ENCODE measurements at regions not wholly inside any gene's neighbourhood (a gene's known extent, or its start where the extent isn't known, plus 50 kb on each side); places are given as distances from the start of the nearest gene placed in this dataset.
"Not testable (repeated sequence)": the region's sequence is repeated elsewhere in the genome, so short reads cannot be mapped to it uniquely, and the experiment has no call there.

DNA sequence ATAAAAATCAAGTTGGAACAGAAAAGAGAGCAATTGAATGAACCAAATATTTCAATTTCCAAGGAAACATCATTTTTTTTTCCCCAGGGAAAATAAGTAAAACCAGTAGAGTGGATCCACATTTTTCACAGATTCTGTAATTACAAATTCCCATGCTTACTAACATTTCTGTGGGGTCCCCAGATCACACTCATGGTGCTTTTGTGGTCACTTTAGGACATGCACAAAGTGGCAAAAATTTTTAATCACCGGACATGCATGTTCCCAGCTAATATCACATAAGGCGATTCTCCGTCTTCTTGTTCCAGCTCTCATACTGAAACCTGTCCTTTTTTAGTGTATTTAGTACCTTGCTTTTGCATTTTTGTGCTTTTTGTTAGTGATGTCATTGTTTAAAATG, 748.2 kb upstream of the SLITRK1 start:
- DNase-seq, result no peak

DNA sequence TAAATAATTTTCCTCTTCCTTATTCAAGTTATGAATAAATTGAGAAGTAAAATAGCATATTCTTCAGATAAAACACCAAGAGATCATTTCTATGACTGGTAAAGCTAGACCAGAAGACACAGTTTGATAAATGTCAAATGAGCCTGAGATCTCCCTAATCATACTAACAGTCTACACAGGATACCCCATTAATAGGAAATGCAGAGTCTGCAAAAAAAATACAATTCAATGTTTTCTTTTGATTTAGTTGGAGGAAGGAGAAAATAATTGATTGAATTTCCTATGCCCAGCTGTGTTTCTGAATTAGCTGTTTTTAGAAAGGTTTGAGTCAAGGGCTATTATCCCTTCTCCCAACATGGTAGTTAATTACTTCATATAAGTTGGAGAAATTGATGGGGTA, 734.6 kb upstream of the SLITRK1 start:
- DNase-seq, result no peak

DNA sequence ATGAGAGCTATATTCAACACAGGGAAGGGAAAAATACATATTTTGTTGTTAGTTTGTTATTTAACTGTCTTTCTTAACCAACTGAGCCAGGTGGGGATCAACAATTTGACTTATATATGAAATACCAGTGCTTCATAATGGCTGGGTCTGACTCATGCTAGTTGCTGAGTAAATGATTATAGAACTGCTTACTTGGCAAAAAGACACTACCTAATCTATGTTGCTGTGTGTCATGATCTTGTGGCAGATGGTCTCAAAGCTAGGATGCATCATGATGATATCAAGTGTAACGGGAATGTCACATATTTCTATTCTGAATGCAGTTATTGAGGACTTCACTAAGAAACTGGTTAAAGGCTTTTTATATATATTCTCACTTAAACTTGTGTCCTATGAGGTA, 727.4 kb upstream of the SLITRK1 start:
- no peak for DNase-seq

DNA sequence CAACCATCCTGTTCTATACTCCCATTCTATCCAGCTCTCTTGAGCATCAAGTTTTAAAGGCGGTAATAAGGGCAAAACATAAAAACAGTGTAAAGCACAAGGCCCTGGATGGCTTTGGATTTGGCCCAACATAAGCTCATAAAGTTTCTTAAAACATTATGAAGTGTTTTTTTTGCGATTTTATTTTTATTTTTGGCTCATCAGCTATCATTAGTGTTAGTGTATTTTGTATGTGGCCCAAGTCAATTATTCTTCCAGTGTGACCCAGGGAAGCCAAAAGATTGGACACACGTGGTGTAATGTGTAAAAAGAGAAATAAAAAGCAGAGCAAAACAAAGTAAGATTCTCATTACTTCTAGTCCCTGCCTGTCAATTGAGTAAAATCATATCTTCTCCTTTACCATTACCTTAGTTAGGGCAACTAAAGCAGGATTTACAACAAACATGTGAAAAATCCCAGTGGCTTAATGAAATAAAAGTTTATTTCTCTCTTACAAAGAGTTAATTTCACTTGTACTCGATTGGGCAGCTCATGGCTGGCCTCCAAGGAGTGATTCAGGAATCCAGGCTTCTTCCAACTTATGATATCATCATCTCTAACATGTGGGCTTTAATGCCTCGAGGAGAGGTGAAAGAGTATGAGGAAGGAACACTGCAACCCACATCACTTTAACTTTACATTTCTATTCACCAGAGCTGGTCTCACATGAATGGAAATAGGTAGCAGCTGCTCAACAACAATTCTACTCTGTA, 725.2 kb upstream of the SLITRK1 start:
- no peak for DNase-seq

DNA sequence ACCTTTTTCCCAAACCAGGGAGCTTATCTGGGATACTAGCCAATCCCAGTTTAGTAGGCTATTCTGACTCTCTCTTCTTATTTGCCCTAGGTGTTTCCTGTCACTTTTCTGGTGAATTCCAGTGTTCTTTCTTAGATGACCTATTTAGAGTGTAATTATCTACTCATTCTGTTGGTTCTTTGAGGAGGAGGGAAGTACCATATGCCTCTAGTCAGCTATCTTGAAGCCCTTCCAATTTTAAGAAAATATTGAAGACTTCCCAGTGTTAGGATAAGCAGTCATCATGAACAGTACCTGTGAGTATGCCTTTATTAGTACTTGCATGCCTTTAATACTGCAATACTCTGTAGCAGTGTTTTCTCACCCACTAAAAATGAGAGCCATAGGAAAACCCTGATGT, 724.3 kb upstream of the SLITRK1 start:
- DNase-seq, result no peak

DNA sequence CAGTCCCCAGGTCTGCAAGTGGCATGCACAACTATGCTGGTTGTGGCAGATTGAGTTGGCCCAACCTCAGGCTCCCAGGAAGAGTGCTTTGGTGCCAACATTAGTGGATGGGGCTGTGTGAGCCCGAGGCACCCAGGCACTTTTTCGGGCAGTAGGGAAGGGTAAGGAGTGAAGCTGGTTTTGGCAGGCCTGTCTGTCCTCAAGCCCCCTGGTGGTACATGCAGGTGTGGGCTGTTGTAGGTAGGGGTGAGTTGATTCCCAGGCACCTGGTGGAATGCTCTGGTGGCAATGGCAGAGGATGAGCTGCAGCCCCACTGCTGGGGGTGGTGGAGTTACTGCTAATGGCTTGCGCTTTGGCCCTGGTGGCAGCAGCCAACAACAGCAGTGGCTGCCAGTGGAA, 723.7 kb upstream of the SLITRK1 start:
- no peak for DNase-seq

DNA sequence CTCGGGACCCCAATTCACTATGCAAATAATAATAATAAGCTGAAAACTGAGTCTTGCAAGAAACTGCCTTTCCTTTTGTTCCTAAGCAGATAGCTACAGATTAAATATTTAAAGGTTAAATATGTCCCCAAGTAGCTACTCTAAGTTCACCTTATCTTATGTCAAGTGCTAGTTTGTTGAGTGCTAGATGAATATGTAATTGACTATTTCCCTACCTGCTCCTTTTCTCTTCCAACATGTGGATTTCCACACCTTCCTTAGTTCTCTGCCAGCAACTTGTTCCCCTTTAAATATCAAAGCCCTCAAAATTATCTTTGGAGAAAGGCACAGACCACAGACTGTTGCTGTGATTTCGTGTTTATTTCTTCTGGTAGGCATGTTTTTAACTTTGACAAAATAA, 709.2 kb upstream of the SLITRK1 start:
- DNase-seq, result no peak

DNA sequence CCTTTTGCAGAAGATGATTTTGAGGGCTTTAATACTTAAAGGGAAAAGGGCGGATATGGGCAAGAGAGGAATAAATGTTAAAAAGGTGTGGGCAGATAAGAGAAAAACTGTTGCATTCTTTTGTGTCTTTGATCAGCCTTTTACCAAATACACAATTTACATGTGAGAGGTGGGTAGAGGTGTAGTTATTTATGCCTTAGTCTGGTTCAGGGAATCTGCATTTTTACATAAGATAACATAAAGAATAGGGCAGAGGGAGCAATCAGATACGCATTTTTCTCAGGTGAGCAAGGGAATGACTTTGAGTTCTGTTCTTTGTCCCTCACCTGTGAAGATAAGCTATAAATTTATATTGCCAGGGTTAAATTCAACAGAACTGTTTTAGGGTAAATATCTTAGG, 708.4 kb upstream of the SLITRK1 start:
- DNase-seq, result no peak

DNA sequence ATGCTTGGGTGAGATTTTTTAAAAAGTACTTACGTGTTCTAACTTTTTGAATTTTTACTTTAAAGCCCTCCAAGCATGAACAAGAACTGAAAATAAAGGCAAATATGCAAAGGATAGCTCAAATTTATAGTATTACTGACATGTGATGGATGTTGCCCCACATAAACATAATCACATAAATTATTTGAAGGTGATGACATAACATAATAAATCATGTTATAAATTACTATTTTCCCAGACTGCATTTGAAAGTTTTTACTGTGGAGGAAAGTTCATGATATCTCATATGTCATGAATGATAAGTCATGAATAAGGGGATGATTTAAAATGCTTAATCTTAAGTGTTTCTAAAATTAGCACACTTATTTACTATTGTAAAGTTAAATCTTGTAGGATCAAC, 705.7 kb upstream of the SLITRK1 start:
- no peak for DNase-seq

DNA sequence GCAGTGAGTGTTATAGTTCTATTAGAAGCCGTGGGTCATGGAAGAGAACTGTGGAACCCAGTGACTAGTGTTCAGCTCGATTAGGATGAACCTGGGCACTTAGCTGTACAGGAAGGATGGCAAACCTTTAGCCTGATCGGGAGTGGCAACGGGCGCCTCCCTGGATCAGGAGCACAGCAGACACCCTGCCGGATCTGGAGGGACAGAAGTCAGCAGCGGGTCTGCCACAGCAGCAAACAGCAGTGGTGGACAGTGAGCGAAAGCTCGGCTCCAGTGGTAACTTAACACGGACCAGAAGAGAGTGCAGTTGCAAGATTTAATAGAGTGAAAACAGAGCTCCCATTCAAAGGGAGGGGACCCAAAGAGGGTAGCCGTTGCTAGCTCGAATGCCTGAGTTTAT, 697.6 kb upstream of the SLITRK1 start:
- not testable (repeated sequence) for DNase-seq

DNA sequence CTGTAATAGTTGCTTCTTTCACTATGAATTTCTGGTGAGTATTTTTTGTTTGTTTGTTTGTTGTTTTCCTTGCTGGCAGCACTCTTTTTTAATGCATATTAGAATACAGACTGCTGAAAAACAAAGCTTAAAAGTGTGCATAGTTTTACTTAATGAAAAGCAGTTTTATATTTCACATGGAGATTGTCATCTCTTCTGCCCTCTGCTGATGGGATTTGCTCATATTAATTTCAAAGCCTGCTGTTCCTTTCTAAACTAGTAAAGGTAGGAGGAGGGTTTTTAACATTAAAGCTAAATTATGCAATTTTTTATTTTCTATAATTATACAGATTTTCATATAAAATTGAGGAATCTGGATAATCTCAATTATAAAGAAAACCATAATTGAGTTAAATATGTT, 692.6 kb upstream of the SLITRK1 start:
- no peak for DNase-seq

DNA sequence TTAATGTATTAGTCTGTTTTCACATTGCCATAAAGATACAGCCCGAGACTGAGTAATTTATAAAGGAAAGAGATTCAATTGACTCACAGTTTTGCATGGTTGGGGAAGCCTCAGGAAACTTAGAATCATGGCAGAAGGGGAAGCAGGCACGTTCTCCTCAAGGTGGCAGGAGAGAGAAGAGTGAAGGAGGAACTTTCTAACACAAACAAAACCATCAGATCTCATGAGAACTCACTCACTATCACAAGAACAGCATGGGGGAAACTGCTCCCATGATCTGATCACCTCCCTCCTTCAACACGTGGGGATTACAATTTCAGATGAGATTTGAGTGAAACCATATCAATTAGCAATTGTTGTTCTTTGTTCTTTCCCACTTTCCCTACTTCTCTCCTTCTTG, 689.0 kb upstream of the SLITRK1 start:
- no peak for DNase-seq

DNA sequence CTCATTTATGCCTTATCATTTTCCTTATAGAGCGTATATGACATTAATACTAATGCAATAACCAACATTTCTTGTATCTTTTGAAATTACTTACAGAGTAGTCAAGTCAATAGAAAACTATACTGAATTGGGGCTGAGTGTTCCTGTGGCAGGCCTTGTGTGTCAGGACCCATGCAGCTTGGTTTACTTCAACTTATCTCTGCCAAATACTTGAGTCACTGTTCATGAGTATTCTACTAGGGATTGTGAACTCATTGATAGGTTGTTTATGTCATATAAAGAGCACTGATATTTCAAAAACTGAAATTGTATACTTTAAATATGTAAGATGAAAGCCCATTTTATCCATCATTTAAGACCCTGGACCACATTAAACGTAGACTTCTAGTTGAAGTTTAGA, 688.6 kb upstream of the SLITRK1 start:
- no peak for DNase-seq

DNA sequence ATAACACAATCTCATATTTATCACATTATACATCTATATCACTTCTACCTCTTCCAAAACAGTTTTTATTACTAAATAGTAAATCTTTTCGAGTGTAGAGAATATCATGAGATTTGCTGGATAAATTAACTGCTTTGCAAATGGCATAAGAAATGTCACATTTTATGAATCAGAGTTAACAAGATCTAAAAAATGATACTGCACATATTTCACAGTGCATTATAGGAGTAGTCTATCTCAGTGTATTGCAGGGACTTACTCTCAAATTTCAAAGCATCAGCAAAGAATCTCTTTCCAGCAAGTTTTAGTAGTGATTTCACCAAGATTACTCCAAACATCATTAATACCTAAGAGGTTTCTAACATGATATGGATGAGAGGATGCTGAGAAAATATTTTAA, 687.1 kb upstream of the SLITRK1 start:
- no peak for DNase-seq

DNA sequence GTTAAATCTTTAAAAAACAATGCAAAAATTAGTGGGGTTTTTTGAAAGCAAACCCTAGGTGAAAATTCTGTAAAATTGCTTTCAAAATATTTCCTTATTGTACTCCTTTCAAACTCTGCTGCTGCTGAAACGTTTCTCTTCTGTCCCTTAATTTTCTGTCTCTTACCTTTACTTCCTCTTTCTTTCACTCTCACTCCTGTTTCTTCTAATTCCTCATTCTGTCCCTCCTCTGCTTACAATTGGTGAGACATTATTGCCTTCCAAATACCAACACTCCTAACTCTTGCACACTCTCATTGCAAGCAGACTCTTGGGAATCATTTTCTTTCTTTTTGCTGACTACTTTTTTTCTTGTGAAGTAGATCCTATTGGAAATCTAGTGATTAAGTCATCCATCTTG, 685.6 kb upstream of the SLITRK1 start:
- no peak for DNase-seq

DNA sequence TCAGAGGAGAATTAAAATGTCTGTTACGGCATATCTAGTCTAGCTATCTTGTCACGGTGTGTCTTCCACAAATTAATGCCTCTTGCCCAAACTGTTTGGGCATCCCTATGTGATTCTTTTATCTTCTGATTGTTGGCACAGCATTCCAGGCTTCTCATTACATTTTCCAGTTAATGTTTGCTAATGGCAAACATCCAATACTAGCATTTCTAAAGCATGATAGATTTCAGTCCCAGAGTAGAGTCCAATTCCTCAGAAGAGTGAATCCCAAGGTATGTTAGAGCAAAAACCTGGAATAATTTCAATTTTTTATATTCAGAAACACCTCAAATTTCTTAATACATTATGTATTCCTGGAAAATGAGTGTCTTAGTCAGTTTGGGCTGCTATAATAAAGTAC, 684.5 kb upstream of the SLITRK1 start:
- no peak for DNase-seq

DNA sequence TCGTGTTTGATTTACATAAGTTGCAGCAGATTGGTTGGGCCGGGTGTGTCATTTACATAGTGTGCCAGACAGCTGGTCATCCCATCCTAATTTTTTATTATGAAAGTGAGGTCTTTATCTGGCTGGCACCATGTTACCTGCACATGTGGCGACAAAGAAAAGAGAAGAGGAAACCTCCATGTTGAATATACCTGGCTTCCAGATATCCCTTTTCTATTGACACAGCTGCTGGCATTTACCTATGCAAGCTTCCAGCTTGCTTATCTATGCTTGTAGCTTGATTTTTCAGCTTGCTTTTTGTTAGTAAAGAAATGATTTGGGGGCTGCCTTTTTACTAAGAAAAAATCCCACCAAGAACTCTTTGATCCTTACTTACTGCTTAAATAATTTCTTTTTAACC, 681.3 kb upstream of the SLITRK1 start:
- no peak for DNase-seq

DNA sequence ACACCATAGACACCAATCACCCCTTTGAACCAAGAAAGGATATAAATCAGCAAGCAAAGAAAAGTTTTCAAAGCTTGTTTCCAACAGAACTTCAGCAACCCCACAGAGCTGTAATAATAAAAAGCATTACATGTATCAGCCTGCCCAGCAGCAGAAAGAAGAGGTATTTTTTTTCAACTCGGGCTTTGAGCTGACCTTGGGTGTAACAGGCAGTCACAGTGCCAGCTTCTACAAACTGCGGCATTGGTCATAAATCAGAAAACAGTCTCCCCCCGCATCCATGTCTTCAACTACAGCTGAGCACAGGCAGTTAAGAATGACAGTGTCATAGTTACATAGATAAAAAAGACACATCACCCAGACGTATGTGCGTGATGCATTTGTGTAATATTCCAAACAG, 671.0 kb upstream of the SLITRK1 start:
- DNase-seq, result no peak

DNA sequence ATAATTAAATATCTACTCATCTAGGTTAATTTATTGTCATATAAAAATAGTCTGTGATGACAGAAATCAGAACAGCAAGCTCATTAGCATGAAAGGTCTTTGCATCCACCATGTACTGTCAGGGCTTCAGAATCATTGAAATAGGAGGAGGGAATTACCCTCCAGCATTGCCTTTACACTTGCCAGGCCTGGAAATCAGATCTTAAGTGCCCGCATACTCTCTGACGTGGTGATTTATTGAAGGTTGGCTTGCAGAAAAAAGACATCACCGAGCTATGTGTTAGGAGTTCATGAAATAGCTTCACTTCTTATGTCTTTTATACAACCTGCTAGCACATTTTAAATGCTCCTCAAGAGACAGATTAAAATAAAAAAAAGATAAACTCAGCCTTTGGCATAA, 661.7 kb upstream of the SLITRK1 start:
- DNase-seq, result no peak

DNA sequence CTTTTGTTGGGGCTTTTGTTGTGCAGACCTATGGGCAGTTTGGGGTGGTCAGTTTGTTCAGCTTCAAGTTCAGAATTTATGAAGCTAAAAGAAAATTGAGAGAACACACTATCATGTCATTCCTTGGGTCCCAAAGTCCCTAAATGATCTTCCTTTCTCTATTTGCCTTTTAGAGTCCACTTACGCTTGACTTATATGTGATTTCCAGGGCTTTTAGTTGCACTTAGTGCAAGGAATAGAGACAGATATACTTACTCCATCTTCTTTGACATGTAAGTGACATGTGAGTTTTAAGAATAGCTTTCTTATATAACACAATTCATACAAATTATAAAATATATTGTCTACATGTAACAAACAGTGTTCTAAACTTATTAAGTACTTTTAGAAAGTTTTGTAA, 660.1 kb upstream of the SLITRK1 start:
- DNase-seq, result no peak

DNA sequence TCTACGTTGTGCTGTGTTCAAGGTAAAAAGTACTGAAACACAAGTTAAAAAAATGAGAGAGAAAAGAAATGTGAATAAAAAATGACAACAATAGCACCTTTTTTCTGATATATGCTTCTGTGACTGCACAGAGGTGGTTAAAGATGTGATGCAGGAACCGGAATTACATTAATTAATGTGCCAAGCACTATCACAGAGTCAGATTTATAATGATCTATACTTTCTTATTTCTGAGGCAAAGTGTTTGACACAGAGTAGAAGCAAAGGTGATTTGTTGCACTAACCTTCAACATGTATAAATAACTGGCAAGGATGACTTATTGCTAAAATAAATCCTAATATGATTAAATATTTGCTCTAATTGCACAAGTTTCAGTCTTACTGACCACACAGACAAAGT, 654.6 kb upstream of the SLITRK1 start:
- DNase-seq, result no peak

DNA sequence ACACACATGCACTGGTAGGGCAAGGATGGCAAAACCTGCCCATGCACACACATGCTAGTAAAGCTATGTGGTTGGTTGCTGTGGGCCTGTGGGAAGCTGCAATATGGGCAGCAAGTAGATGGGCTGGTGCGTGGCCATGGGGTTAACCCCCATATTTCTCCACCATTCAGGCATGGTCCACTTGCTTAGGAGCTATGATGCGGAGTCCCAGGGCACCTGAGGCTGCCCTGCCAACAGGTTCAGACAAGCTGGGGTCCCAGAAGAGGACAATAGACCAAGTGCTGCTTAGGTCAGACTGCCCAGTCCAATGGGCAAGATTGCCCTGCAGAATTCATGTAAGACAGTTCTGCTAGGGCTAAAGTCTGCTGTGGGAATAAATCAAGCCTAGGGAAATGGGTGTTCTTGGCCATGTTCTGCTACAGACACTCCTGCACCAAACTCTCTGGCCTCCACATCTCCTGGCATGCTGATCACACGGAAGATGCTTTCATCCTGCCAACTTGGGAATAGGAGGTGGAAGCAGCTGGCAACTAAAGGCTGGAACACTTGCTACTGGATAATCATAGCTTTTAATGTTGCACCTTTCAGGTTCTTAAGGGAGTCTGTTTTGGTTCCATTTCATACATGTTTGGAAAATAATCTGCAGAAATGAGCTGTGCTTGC, 646.3 kb upstream of the SLITRK1 start:
- DNase-seq, result no peak

DNA sequence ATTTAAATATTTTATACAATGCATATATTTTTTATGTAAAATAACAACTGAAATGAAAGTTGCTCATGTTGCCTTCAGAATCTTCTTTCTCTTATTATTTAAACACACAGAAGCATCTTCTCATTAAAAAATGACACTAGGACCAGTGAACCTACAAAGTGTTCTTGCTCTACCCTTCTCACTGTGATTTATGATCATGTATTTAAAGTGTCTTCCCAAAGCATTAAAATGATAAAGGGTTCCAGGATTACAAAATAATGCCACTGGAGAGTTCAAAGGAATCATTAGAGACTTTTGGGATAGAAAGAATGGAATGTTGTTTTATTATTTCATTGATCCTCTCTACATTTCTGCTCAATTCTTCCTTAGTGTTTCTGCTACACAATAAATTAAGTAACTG, 643.6 kb upstream of the SLITRK1 start:
- DNase-seq, result no peak

DNA sequence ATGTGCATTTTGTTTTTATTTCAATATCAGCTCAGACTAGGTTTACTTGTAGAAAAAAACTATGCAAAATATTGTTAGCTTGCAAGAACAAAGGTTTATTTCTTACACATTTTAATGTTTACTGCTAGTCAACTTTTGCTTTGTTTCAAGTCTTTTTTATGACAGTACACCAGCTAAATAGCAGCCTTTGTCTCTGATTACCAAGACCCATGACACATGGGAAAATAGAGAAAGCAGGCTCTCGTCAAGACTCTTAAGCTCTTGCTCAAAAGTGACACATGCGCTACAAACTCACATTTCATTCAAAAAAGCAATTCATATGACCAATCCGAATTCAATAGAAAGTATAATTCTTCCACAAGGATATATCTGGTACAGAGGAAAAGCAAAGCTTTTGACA, 642.3 kb upstream of the SLITRK1 start:
- DNase-seq, result no peak

DNA sequence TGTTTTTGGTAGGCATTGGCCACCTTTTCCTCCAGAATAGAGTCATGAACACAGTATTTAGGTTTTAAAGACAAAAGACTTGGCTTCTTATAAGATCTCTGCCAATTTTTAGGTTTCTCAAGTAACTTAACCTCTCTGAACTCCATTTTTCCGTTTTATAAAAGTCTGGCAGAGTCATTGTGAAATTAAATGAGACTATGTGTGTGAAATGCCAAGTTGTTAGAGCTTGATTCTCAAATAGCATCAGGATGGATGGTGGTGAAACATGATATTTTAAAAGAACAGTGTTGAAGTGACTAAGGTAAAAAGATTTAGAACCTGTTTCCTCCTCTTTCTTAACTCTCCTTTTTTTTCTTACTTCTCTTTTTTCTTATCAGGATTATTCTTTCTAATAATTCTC, 617.7 kb upstream of the SLITRK1 start:
- DNase-seq, result no peak
